K562 (cell line): ENCODE measurements at regions not wholly inside any gene's neighbourhood (a gene's known extent, or its start where the extent isn't known, plus 50 kb on each side); places are given as distances from the start of the nearest gene placed in this dataset.

ENCODE experiments used
- ATAC-seq: fragments of 200-7000 bp; cut with Tn5 transposase; 3 replicates; pipeline ENCODE4 v1.9.1; 2020; ENCODE audit warnings: moderate library complexity
- BruUV-seq: library from RNA; stranded (reverse); fragments of 400-500 nt; replicated peaks from 2 replicates; lab custom pipeline; 2021; lab: Mats Ljungman, UMichigan
- CTCF ChIA-PET: fragments of 300-600 bp; formaldehyde crosslinking; extraction: SDS; loops from one replicate; lab custom pipeline; 2021; ENCODE audit warnings: low intra/inter-chr PET ratio; lab: Yijun Ruan, JAX
- POLR2A ChIA-PET: fragments of 300-600, 350-650 bp; sonication (Branson Sonifier 250); formaldehyde crosslinking; extraction: SDS; loops from one replicate; lab custom pipeline; 2021; ENCODE audit warnings: antibody characterized with exemption, inconsistent platforms; lab: Yijun Ruan, JAX
- DNase-seq, 4 experiments: peaks; one replicate each; pipeline versions ENCODE4 v3.0.0 to v3.0.0-alpha.2; 2011 to 2018; ENCODE audit warnings: low spot score in 3 of 4, mixed read lengths in 3 of 4; ENCODE audit errors: extremely low read depth in 1 of 4
- FAIRE-seq: peaks from 2 replicates; lab custom pipeline; 2011; peaks lifted over from hg19 to GRCh38; lab: Jason Lieb, UNC
- H2AFZ ChIP-seq: 2 replicates; pipeline ENCODE4 v1.6.0; 2011; ENCODE audit warnings: low read depth, low read length, control low read depth, inconsistent platforms
- H3K27ac ChIP-seq: fragments of 200-600 bp; 3 replicates; pipeline ENCODE4 v1.8.0; 2011; ENCODE audit warnings: low read depth, mild to moderate bottlenecking, control low read depth, inconsistent platforms, low read length, moderate library complexity, mixed read lengths; ENCODE audit errors: extremely low read depth
- H3K27me3 ChIP-seq, 2 experiments: fragments of 300-600 bp in 1 of 2; 2 replicates in 1 of 2; 3 replicates in 1 of 2; pipeline versions ENCODE4 v1.6.0 to v1.8.0; 2011; ENCODE audit warnings: inconsistent platforms in 2 of 2, low read length in 2 of 2, mild to moderate bottlenecking in 1 of 2, mixed read lengths in 1 of 2, moderate library complexity in 1 of 2; ENCODE audit not compliant: control insufficient read depth in 2 of 2, insufficient read depth in 2 of 2
- H3K36me3 ChIP-seq: fragments of 300-600 bp; 3 replicates; pipeline ENCODE4 v1.8.0; 2011; ENCODE audit warnings: mild to moderate bottlenecking, low read length, inconsistent platforms; ENCODE audit not compliant: control insufficient read depth, insufficient read depth
- H3K4me1 ChIP-seq, 2 experiments: fragments of 200-600 bp in 1 of 2; replicated peaks in 1 of 2; 2 replicates in 1 of 2; 3 replicates in 1 of 2; pipeline versions ENCODE4 v1.5.1 to v1.8.0; 2011; ENCODE audit warnings: inconsistent platforms in 2 of 2, low read length in 2 of 2, mild to moderate bottlenecking in 1 of 2, mixed read lengths in 1 of 2, moderate library complexity in 1 of 2; ENCODE audit not compliant: control insufficient read depth in 2 of 2, insufficient read depth in 2 of 2
- H3K4me2 ChIP-seq: 2 replicates; pipeline ENCODE4 v1.6.1; 2011; ENCODE audit warnings: low read length, control low read depth, inconsistent platforms, mixed read lengths; ENCODE audit not compliant: insufficient read depth
- H3K4me3 ChIP-seq: fragments of 200-600 bp; sonication (generic), shearing (Covaris generic); 2 replicates; pipeline ENCODE4 v1.5.1; 2016; ENCODE audit warnings: control low read depth, inconsistent platforms
- H3K79me2 ChIP-seq: fragments of 200-600 bp; 3 replicates; pipeline ENCODE4 v1.8.0; 2011; ENCODE audit warnings: low read length, inconsistent platforms; ENCODE audit not compliant: control insufficient read depth, insufficient read depth
- H3K9ac ChIP-seq, 2 experiments: 2 replicates each; pipeline versions ENCODE4 v1.6.0 to v1.6.1; 2011; ENCODE audit warnings: low read depth in 2 of 2, low read length in 2 of 2, control low read depth in 1 of 2, inconsistent platforms in 1 of 2, mild to moderate bottlenecking in 1 of 2, mixed read lengths in 1 of 2; ENCODE audit not compliant: insufficient read depth in 1 of 2
- H3K9me1 ChIP-seq: one replicate; pipeline ENCODE4 v1.6.0; 2011; ENCODE audit warnings: inconsistent platforms, mild to moderate bottlenecking, low read length, moderate library complexity; ENCODE audit not compliant: control insufficient read depth, insufficient read depth
- H3K9me3 ChIP-seq: replicated peaks from 2 replicates; pipeline ENCODE4 v1.5.1; 2011; ENCODE audit warnings: low read depth, low read length, inconsistent platforms; ENCODE audit not compliant: control insufficient read depth, insufficient read depth
- H4K20me1 ChIP-seq: replicated peaks from 2 replicates; pipeline ENCODE4 v1.6.1; 2011; ENCODE audit warnings: low read length, inconsistent platforms, mixed read lengths; ENCODE audit not compliant: control insufficient read depth, insufficient read depth
- BDP1 ChIP-seq: IDR thresholded peaks from 3 replicates; pipeline ENCODE4 v1.6.1; 2011; ENCODE audit not compliant: insufficient read length, insufficient read depth
- FOS ChIP-seq: IDR thresholded peaks from 3 replicates; pipeline ENCODE4 v1.6.1; 2011; ENCODE audit not compliant: insufficient read length; ENCODE audit errors: extremely low read depth
- FOXP1 ChIP-seq: sonication (generic); formaldehyde crosslinking; IDR thresholded peaks from 2 replicates; pipeline ENCODE4 v1.8.0; 2022; ENCODE audit warnings: mild to moderate bottlenecking, missing genetic modification reagents
- FUS ChIP-seq: fragments of 200-400 bp; formaldehyde crosslinking; optimal IDR thresholded peaks from 2 replicates; pipeline ENCODE3; 2017; ENCODE audit warnings: low read depth, low read length
- MXI1 ChIP-seq: IDR thresholded peaks from 2 replicates; pipeline ENCODE4 v1.6.1; 2011; ENCODE audit warnings: low read depth, mild to moderate bottlenecking, improper control_type of control experiment, low read length
- NR2C1 ChIP-seq, 2 experiments: fragments of 450-650 bp; IDR thresholded peaks; 2 replicates each; pipeline ENCODE4 v1.6.1; 2017; ENCODE audit warnings: mild to moderate bottlenecking in 2 of 2, antibody characterized with exemption in 1 of 2, inconsistent platforms in 1 of 2, missing compliant biosample characterization in 1 of 2, missing genetic modification characterization in 1 of 2
- POLR2H ChIP-seq: IDR thresholded peaks from 2 replicates; pipeline ENCODE4 v1.6.1; 2016; ENCODE audit warnings: missing genetic modification characterization, low read depth, mild to moderate bottlenecking, control low read depth, missing compliant biosample characterization, moderate library complexity
- POLR3G ChIP-seq: IDR thresholded peaks from 2 replicates; pipeline ENCODE4 v1.6.1; 2011; ENCODE audit not compliant: insufficient read length, insufficient replicate concordance; ENCODE audit errors: extremely low read depth
- TSC22D4 ChIP-seq: fragments of 450-650 bp; IDR thresholded peaks from 2 replicates; pipeline ENCODE4 v1.6.1; 2016; ENCODE audit warnings: missing genetic modification characterization, missing biosample characterization, control low read depth
- ZKSCAN8 ChIP-seq: fragments of 200-800 bp; sonication (Bioruptor generic); IDR thresholded peaks from 2 replicates; pipeline ENCODE4 v1.6.1; 2016; ENCODE audit warnings: missing genetic modification characterization, missing compliant biosample characterization
- ZNF217 ChIP-seq: sonication (generic); formaldehyde crosslinking; IDR thresholded peaks from 2 replicates; pipeline ENCODE4 v1.8.0; 2022; ENCODE audit warnings: mild to moderate bottlenecking, missing genetic modification reagents
- ZNF408 ChIP-seq: fragments of 250-450 bp; sonication (Bioruptor Pico); IDR thresholded peaks from 2 replicates; pipeline ENCODE4 v1.4.0; 2020; ENCODE audit warnings: low read depth, mild to moderate bottlenecking, moderate library complexity
- WGBS: fragments of 100-300 bp; shearing (Covaris generic); methylation state at CpG from one replicate; pipeline ENCODE4 v1.1.6; 2016; ENCODE audit warnings: low coverage, mixed read lengths; ENCODE audit not compliant: insufficient coverage; ENCODE audit errors: missing lambda C conversion rate; 5-methylcytosine and 5-hydroxymethylcytosine counted together
- in situ Hi-C: fragments of 300-500 bp; cut with MboI; formaldehyde crosslinking; loops from 4 replicates; pipeline ENCODE4 v1.15.0; 2018; ENCODE audit warnings: inconsistent platforms, mixed read lengths
- intact Hi-C: fragments of 100-400 bp; cut with micrococcal nuclease; formaldehyde crosslinking; loops from 2 replicates; pipeline ENCODE4 v1.14.2; 2022
- TF ChIP-seq, protein P1 (sequence below): fragments of 450-650 bp; IDR thresholded peaks from 2 replicates; pipeline ENCODE4 v1.6.1; 2016; ENCODE audit warnings: low read depth, mild to moderate bottlenecking, moderate library complexity
- TF ChIP-seq, protein P2 (sequence below): fragments of 450-650 bp; formaldehyde crosslinking; IDR thresholded peaks from 2 replicates; pipeline ENCODE4 v1.4.0; 2020; ENCODE audit warnings: mild to moderate bottlenecking
- TF ChIP-seq, protein P3 (sequence below), 2 experiments: fragments of 250-450 bp in 1 of 2; fragments of 450-650 bp in 1 of 2; sonication (Bioruptor Pico) in 1 of 2; IDR thresholded peaks; 2 replicates each; pipeline versions ENCODE4 v1.6.1 to v1.8.0; 2016 to 2021; ENCODE audit warnings: mild to moderate bottlenecking in 2 of 2, moderate library complexity in 2 of 2, missing compliant biosample characterization in 1 of 2, missing genetic modification characterization in 1 of 2
- TF ChIP-seq, protein P4 (sequence below): fragments of 200-400 bp; formaldehyde crosslinking; IDR thresholded peaks from 2 replicates; pipeline ENCODE4 v1.6.1; 2017; ENCODE audit warnings: mild to moderate bottlenecking, low read depth, low read length, moderate library complexity

DNA sequence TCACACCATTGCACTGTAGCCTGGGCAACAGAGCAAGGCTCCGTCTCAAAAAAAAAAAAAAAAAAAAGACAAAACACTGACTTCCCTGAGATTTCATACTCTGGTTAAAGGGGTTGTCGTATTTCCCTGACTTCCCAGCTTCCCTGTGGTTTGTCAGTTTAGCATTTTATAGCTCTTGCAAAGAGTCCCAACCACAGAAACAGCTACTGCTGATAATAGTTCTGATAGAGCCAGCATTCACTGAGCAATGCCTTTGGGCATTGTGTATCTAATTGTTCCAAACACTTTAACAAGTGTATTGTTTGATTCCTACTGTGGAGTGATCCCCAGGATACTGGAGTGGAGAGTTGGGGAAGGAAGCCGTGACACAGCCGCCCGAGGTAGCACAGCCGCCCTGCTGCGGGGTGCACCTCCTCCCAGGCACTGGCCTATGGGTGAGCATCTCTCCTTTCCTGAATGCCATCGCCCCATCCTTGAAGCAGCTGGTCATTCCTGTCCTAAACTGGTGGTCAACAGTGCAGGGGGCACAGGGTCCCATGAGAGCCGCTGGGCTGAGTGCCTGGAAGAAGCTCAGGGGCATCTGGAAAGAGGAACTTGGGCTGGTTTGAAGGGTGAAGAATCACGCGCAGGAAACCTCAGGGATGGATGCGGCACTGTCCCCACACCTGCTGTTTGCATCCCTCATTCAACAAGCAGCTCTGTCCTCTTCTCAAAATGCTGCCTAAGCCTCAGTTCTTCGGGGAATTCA lies 81.0 kb upstream of the TMEM18 start:
- Histone ChIP-seq H2AFZ (no peak overlapping the region), H3K79me2 (no peaks in the 10 kb centered on the region), H3K27me3 (peaks cover 9 to 18% of the 10 kb centered on the region in 2 experiments; a peak in 4 of 5 replicates), H3K36me3 (no peaks in the 10 kb centered on the region), H3K27ac (no peak overlapping the region), H4K20me1 (no peaks in the 10 kb centered on the region), H3K4me3 (no peak overlapping the region), H3K9me3 (no peaks in the 10 kb centered on the region), H3K9me1 (peaks cover 3% of the 10 kb centered on the region), H3K4me2 (no peak overlapping the region), H3K4me1 (no peaks in the 10 kb centered on the region), H3K9ac (no peak overlapping the region; a peak in 1 of 4 replicates)
- 0% methylated on average over 11 of the region's 13 CpGs for WGBS
- in situ Hi-C loops, result no loop called here
- POLR2A ChIA-PET, result interaction anchor here (0.7 kb wide), 1 partner anchor 172 kb away, joined by 3 read pairs; no protein-coding TSS in a partner anchor
- DNase-seq (no peak), ATAC-seq (no peak), FAIRE-seq (no peak)
- no peak for TF ChIP-seq ZKSCAN8
- TF ChIP-seq, protein P1, sequence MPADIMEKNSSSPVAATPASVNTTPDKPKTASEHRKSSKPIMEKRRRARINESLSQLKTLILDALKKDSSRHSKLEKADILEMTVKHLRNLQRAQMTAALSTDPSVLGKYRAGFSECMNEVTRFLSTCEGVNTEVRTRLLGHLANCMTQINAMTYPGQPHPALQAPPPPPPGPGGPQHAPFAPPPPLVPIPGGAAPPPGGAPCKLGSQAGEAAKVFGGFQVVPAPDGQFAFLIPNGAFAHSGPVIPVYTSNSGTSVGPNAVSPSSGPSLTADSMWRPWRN, result no peak
- TF ChIP-seq, protein P2, sequence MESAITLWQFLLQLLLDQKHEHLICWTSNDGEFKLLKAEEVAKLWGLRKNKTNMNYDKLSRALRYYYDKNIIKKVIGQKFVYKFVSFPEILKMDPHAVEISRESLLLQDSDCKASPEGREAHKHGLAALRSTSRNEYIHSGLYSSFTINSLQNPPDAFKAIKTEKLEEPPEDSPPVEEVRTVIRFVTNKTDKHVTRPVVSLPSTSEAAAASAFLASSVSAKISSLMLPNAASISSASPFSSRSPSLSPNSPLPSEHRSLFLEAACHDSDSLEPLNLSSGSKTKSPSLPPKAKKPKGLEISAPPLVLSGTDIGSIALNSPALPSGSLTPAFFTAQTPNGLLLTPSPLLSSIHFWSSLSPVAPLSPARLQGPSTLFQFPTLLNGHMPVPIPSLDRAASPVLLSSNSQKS (CRISPR knock-in tag), result no peak
- TF ChIP-seq FUS, result no peak
- TF ChIP-seq ZNF408 (CRISPR knock-in tag), result no peak
- TF ChIP-seq, protein P3, sequence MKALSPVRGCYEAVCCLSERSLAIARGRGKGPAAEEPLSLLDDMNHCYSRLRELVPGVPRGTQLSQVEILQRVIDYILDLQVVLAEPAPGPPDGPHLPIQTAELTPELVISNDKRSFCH (CRISPR knock-in tag; IDR thresholded peaks at IDR 0.05), result no peak
- TF ChIP-seq, protein P3 (tag; IDR thresholded peaks at IDR 0.05), result no peak
- TF ChIP-seq FOXP1 (CRISPR knock-in tag), result no peak
- TF ChIP-seq, protein P4, sequence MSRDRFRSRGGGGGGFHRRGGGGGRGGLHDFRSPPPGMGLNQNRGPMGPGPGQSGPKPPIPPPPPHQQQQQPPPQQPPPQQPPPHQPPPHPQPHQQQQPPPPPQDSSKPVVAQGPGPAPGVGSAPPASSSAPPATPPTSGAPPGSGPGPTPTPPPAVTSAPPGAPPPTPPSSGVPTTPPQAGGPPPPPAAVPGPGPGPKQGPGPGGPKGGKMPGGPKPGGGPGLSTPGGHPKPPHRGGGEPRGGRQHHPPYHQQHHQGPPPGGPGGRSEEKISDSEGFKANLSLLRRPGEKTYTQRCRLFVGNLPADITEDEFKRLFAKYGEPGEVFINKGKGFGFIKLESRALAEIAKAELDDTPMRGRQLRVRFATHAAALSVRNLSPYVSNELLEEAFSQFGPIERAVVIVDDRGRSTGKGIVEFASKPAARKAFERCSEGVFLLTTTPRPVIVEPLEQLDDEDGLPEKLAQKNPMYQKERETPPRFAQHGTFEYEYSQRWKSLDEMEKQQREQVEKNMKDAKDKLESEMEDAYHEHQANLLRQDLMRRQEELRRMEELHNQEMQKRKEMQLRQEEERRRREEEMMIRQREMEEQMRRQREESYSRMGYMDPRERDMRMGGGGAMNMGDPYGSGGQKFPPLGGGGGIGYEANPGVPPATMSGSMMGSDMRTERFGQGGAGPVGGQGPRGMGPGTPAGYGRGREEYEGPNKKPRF, result no peak
- no peak for TF ChIP-seq POLR3G
- TF ChIP-seq TSC22D4 (tag), result no peak
- TF ChIP-seq BDP1, result no peak
- no peak for TF ChIP-seq NR2C1 (IDR thresholded peaks at IDR 0.05)
- TF ChIP-seq NR2C1 (tag; IDR thresholded peaks at IDR 0.05), result no peak
- no peak for TF ChIP-seq ZNF217 (CRISPR knock-in tag)
- no peak for TF ChIP-seq MXI1
- TF ChIP-seq FOS, result no peak
- TF ChIP-seq POLR2H (tag), result no peak
- CTCF ChIA-PET, result no interaction called here
- no TSS peak for BruUV-seq
- intact Hi-C loops, result no loop called here
